HCEC 1CT (cell line): ENCODE measurements at regions not wholly inside any gene's neighbourhood (a gene's known extent, or its start where the extent isn't known, plus 50 kb on each side); places are given as distances from the start of the nearest gene placed in this dataset.
"Not testable (repeated sequence)": the region's sequence is repeated elsewhere in the genome, so short reads cannot be mapped to it uniquely, and the experiment has no call there.

Experiments
- DNase-seq: peaks from one replicate; pipeline ENCODE4 v3.0.0-alpha.2; 2017

- DNase-seq = no peak
These were observed 111.3 kb upstream of the CHST15 start for GRCh38 chr10:124204726-124205125.

DNA sequence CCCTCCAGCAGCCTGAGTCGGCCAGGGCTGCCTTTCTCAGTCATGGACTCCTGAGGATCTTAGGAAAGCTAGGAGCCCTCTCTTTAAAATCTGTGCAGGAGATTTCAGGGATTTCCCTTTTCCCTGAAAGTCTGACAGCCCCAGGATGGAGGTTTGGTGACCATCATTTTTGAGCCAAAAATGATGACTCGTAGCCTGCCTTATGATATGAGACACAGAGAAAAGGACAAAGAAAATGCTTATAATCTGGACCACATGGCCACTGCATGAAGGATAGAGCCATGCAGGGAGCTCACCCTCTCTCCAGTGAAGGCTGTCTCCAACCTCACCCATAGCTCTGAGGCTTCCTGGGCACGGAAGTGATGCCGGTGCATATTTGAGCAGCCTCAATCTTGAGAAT is 106.6 kb upstream of the CHST15 start:
- DNase-seq = no peak

GRCh38 chr10:124198871-124199270 is 105.5 kb upstream of the CHST15 start:
- no peak for DNase-seq

DNA sequence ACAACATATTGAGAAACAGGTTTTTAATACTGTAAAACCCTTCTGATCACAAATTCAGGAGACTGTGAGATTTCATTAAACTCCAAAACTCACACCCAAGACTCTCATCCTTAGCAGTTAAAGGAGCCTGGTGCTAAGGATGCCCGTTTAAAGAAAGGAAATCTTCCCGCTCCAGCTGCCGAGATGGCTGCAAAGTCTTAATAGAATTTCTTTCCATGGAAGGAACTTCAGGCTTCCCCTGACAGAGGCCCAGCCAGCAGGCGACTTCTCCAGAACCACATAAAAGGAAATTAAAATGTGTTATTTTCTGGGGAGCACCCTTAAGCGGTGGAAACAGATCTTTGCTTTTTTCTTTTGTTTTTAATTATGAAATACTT is 104.7 kb upstream of the CHST15 start:
- DNase-seq = no peak

- DNase-seq = no peak
These were observed 104.2 kb upstream of the CHST15 start for GRCh38 chr10:124197371-124198124.

DNA sequence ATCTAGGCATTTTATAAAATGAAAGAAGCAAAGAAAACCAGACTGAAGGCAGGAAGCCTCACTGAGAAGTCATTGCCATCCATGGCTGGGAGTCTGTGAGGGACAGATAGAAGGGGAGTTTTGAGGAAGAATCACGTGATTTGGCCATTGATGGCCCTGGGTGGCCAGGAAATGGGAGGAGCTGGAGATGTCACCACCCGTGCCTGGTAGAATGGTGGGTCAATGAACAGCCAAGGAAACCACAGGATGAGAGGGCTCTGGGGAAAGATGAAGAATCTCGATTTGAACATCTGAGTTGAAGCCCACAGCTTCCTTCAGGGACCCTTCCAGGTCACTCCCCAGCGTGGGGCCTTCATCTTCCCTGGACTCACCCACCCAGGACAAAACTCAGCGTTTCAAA is 103.3 kb upstream of the CHST15 start:
- no peak for DNase-seq

- no peak for DNase-seq
These were observed 100.9 kb upstream of the CHST15 start for GRCh38 chr10:124194199-124194824.

DNA sequence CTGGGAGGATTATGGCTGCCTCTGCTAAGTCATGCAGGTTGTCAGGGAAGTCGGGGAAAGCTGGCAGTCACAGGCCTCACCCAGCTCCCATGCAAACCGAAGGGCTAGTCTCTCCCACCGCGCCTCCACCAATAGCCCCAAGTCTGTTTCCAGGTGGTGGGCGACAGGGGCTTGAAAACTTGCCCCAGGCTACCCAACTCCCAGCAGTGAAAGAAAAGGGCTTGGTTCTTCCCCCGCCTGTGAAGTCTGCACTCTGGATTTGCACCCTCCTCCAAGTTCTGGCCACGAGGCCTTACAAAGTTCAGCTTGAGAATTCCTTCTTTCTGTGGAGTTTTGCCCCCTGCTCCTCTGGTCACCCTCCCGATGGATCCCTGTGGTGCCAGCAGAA is 99.9 kb upstream of the CHST15 start:
- DNase-seq = no peak

DNA sequence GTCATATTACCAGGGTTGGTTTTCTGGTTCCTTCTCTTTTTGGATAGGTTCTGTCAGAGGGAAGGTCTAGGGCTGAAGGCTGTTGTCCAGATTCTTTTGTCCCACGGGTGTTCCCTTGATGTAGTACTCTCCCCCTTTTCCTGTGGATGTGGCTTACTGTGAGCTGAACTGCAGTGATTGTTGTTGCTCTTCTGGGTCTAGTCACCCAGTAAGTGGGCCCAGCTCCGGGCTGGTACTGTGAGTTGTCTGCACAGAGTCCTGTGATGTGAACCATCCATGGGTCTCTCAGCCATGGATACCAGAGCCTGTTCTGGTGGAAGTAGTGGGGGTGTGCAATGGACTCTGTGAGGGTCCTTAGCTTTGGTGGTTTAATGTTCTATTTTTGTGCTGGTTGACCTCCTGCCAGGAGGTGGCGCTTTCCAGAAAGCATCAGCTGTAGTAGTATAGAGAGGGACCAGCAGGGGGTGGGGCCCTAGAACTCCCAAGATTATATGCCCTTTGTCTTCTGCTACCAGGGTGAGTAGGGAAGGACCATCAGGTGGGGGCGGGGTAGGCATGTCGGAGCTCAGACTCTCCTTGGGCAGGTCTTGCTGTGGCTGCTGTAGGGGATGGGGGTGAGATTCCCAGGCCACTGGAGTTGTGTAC is 99.4 kb upstream of the CHST15 start:
- not testable (repeated sequence) for DNase-seq

GRCh38 chr10:124190476-124190875 is 97.1 kb upstream of the CHST15 start:
- not testable (repeated sequence) for DNase-seq

DNA sequence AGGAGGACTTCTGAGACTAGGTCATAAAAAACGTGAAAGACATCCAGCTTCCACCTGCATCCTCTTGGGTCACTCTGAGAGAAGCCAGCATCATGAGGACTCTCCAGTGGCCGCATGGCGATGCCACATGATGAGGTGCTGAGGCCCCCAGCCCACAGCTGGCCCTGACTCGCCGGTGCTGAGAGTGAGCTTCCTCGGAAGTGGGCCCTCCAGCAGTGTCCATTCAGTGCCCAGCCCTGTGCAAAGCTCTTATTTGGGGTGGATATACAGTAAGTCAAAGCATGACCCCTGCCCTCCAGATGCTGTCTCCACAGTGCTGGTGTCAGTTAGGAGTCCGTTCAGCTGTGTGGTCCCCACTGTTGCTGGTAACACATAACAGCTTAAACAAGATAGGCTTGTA is 93.6 kb upstream of the CHST15 start:
- no peak for DNase-seq

DNA sequence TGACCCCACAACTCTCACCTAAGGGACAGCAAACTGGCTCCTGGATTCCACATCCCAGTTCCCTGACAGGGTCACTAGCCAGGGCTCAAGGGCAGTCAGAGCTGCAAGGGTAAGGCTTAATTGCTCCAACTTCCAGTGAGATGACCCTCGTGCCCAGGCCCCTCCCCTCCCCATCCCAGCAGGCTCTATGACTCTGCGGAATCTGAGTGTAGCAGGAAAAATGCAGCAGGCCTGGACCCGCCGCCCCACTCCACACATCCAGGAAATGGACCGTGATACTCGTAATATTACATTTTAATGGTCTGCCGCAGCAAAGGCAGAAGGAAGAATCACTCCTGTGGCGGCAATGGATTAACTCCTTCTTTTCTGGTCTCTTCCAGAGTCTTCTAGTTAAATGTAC is 91.7 kb upstream of the CHST15 start:
- no peak for DNase-seq

- DNase-seq = no peak
These were observed 90.9 kb upstream of the CHST15 start for GRCh38 chr10:124184208-124184830.

DNA sequence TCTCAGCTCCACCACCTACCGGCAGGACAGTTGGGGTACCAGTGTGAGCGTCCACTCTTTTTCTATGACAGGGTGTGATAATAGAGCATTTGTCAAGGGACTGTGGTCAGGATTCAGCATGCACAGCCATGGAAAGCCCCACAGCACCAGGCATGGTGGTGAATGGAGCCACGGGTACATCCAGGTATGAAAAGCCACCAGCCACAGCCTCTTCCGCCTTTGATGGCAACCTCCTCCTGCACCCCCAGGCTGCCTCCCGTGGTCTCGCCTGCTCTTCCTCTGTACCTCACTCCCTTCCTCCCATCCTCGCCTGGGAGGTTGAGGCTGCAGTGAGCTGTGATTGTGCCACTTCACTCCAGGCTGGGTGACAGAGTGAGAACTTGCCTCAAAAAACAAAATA is 90.2 kb upstream of the CHST15 start:
- DNase-seq = no peak

DNA sequence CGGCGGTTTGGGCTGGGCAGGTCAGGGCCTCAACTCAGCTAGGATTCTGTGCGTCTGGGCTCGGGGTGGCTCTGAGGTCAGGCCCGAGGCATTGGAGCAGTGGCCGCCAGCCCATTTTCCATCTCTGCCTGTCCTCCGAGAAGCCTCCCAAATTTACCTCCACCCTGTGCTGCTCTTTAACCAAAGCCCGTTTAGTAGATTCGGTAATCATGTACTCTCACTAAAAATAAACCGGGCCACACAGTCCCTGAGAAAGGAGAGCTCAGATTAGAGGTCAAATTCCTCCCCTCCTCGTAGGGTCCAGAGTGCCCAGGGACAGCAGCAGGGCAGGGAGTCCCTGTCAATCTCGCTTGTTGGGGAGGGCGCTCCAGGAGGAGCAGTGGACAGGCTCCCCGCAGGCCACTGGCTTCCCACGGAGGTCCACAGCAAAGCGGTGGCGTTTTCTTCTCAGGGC is 88.7 kb upstream of the CHST15 start:
- no peak for DNase-seq

DNA sequence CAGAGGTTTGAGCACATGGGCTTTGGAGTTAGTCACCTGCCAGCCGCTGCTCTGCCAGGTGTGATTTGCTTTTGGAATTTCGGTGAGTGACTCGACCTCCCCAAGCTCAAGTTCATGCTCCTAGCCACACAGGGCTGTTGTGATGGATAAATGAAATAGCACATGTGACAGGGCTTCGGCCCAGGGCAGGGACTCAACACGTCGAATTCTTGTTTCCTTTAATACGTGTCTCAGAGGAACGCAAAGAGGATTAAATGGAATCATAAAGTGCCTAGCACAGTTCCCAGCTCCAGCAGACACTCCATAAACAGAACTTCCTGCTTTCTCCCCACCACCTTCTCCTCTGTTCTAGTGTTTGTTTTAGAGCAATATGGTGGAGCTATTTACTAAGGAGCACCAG is 88.3 kb upstream of the CHST15 start:
- DNase-seq = no peak

DNA sequence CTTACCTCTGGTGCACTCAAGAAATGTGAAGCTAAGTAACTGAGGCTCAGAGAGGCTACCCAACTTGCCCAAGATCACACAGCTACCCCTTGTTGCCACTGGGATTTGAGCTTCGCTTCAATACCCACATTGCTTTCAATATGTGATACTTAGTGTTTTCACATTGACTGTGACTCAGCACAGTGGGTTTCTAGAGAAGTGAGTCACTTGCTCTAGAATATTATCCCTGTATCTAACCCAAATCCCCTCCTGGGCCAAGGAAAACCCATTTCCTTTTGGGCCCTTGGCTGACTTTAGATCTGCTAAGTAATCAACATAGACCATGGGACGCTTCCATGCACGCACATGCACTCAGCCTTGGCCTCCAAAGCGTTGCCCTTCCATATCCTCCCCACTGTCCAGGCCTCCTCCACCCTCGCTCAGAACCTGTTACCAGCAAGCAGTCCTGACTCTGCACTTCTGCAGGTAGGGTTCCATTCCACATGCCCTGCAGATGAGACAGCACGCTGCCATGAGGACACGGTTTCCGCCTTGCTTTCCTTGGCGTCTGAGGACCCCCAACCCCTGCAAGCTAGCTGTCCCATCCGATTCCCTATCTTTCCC is 87.7 kb upstream of the CHST15 start:
- DNase-seq = no peak

DNA sequence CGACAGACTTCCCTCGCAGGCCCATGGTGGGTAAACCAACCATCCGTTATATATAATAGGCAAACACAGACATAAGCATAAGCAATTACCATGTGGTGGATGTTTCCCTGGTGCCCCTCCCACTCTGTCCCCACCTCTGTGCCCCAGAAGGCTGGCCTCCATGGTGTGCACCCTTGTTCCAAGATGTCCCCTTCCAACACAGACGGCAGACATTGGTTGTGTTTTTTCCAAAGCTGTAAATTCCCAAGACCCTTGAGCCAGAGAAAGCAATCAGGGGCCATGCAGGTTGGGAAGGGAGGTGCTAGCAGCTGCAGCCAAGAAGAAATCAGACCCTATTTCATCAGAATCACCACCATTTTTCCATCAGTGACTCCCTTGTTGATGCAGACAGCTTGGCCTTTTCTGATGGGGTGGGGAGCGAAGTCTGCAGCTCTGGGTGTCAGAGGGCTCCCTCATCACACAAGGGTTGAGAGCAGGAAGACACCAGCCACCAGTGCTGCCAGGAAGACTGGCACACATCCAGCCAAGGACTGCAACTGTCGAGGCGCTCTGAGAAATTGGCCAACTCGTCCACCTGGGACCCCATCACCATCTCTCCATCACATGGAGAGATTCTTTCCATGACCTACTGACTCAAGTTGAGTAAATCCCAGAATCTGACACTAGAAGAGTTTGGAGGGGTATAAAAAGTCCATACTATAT is 86.8 kb upstream of the CHST15 start:
- no peak for DNase-seq

GRCh38 chr10:124179308-124180043 is 86.1 kb upstream of the CHST15 start:
- DNase-seq = no peak

- no peak for DNase-seq
These were observed 83.8 kb upstream of the CHST15 start for GRCh38 chr10:124177180-124177518.

- no peak for DNase-seq
These were observed 83.2 kb upstream of the CHST15 start for GRCh38 chr10:124176349-124177179.
